SK-N-SH (cell line): ENCODE measurements at regions not wholly inside any gene's neighbourhood (a gene's known extent, or its start where the extent isn't known, plus 50 kb on each side); places are given as distances from the start of the nearest gene placed in this dataset.

Experiments used
- CTCF ChIA-PET: fragments of 300-600, 350-600 bp; formaldehyde crosslinking; extraction: SDS; loops from one replicate; lab custom pipeline; 2021; lab: Yijun Ruan, JAX
- POLR2A ChIA-PET: fragments of 350-600 bp; sonication (Branson Sonifier 250); formaldehyde crosslinking; extraction: SDS; loops from one replicate; lab custom pipeline; 2020; ENCODE audit warnings: antibody characterized with exemption, inconsistent platforms; lab: Yijun Ruan, JAX
- DNase-seq: peaks from one replicate; pipeline ENCODE4 v3.0.0; 2012
- H2AFZ ChIP-seq: fragments of 200-600 bp; sonication (generic); 2 replicates; pipeline ENCODE4 v1.8.1; 2016; ENCODE audit warnings: antibody characterized with exemption, mild to moderate bottlenecking, low read depth
- H3F3A ChIP-seq: fragments of 200-600 bp; sonication (generic); replicated peaks from 2 replicates; pipeline ENCODE3; 2016; ENCODE audit warnings: antibody characterized with exemption, mild to moderate bottlenecking; ENCODE audit not compliant: insufficient read depth
- H3K27ac ChIP-seq, 2 experiments: fragments of 200-500 bp in 1 of 2; fragments of 200-600 bp in 1 of 2; sonication (Bioruptor generic) in 1 of 2; sonication (generic), shearing (Covaris generic) in 1 of 2; 2 replicates each; pipeline versions ENCODE4 v1.5.1 to v1.6.1; 2014 to 2016; ENCODE audit warnings: low read depth in 2 of 2, inconsistent platforms in 1 of 2, low read length in 1 of 2, mild to moderate bottlenecking in 1 of 2, mixed read lengths in 1 of 2
- H3K27me3 ChIP-seq: fragments of 200-600 bp; sonication (generic), shearing (Covaris generic); 2 replicates; pipeline ENCODE4 v1.6.1; 2016; ENCODE audit warnings: mixed run types; ENCODE audit not compliant: insufficient read depth
- H3K36me3 ChIP-seq, 2 experiments: fragments of 200-500 bp in 1 of 2; fragments of 200-600 bp in 1 of 2; sonication (Bioruptor generic) in 1 of 2; sonication (generic) in 1 of 2; replicated peaks in 1 of 2; 2 replicates each; pipeline versions ENCODE3 to v1.5.1; 2014 to 2016; ENCODE audit warnings: low read length in 1 of 2, mild to moderate bottlenecking in 1 of 2; ENCODE audit not compliant: insufficient read depth in 2 of 2, control insufficient read depth in 1 of 2
- H3K4me1 ChIP-seq, 2 experiments: fragments of 200-500 bp in 1 of 2; fragments of 200-600 bp in 1 of 2; sonication (Bioruptor generic) in 1 of 2; sonication (generic), shearing (Covaris generic) in 1 of 2; 2 replicates each; pipeline versions ENCODE4 v1.5.1 to v1.6.1; 2014 to 2016; ENCODE audit warnings: low read depth in 1 of 2, low read length in 1 of 2, mixed run types in 1 of 2; ENCODE audit not compliant: insufficient read depth in 2 of 2, control insufficient read depth in 1 of 2
- H3K4me2 ChIP-seq: fragments of 200-600 bp; sonication (generic), shearing (Covaris generic); 2 replicates; pipeline ENCODE4 v1.6.1; 2017; ENCODE audit warnings: mixed run types
- H3K4me3 ChIP-seq, 2 experiments: fragments of 200-500 bp in 1 of 2; fragments of 200-600 bp in 1 of 2; sonication (Bioruptor generic) in 1 of 2; sonication (generic), shearing (Covaris generic) in 1 of 2; 2 replicates each; pipeline versions ENCODE4 v1.5.1 to v1.8.1; 2014 to 2016; ENCODE audit warnings: low read depth in 2 of 2, inconsistent platforms in 1 of 2, low read length in 1 of 2, mild to moderate bottlenecking in 1 of 2, mixed read lengths in 1 of 2, moderate library complexity in 1 of 2
- H3K79me2 ChIP-seq: fragments of 200-600 bp; sonication (generic); 2 replicates; pipeline ENCODE4 v1.8.1; 2017; ENCODE audit warnings: mild to moderate bottlenecking; ENCODE audit not compliant: insufficient read depth
- H3K9ac ChIP-seq: fragments of 200-600 bp; sonication (generic); 2 replicates; pipeline ENCODE4 v1.6.1; 2017; ENCODE audit warnings: mixed run types
- H3K9me2 ChIP-seq: fragments of 200-600 bp; sonication (generic); 2 replicates; pipeline ENCODE4 v1.6.1; 2017; ENCODE audit warnings: mixed run types
- H3K9me3 ChIP-seq: fragments of 200-600 bp; sonication (generic); 2 replicates; pipeline ENCODE4 v1.6.1; 2017; ENCODE audit warnings: mixed run types, mild to moderate bottlenecking, moderate library complexity
- H4K20me1 ChIP-seq: fragments of 200-600 bp; sonication (generic); 2 replicates; pipeline ENCODE4 v1.6.1; 2017; ENCODE audit warnings: mild to moderate bottlenecking, mixed run types; ENCODE audit not compliant: insufficient read depth
- CTCF ChIP-seq: fragments of 200-600 bp; sonication (generic); IDR thresholded peaks from 2 replicates; pipeline ENCODE4 v1.6.1; 2017; ENCODE audit warnings: antibody characterized with exemption, mild to moderate bottlenecking, moderate library complexity
- FOXJ3 ChIP-seq: sonication (generic); formaldehyde crosslinking; IDR thresholded peaks from 2 replicates; pipeline ENCODE4 v1.5.1; 2020; ENCODE audit warnings: mild to moderate bottlenecking, missing genetic modification reagents
- FOXM1 ChIP-seq: IDR thresholded peaks from 2 replicates; pipeline ENCODE4 v1.4.0; 2012; ENCODE audit warnings: low read depth, mild to moderate bottlenecking
- JUND ChIP-seq: IDR thresholded peaks from 2 replicates; pipeline ENCODE4 v1.4.0; 2012
- RCOR1 ChIP-seq: fragments of 150-350 bp; IDR thresholded peaks from 2 replicates; pipeline ENCODE4 v1.6.1; 2017; ENCODE audit warnings: antibody characterized with exemption, low read length
- RFX5 ChIP-seq: IDR thresholded peaks from 2 replicates; pipeline ENCODE4 v1.6.1; 2012; ENCODE audit warnings: mild to moderate bottlenecking, improper control_type of control experiment, low read length
- TCF12 ChIP-seq: IDR thresholded peaks from 2 replicates; pipeline ENCODE4 v1.4.0; 2012
- TEAD4 ChIP-seq: IDR thresholded peaks from 2 replicates; pipeline ENCODE4 v1.4.0; 2012; ENCODE audit warnings: mild to moderate bottlenecking, borderline replicate concordance; ENCODE audit not compliant: insufficient read depth
- WGBS: methylation state at CpG from one replicate; pipeline ENCODE4 v1.1.6; 2017; ENCODE audit warnings: low lambda C conversion rate; 5-methylcytosine and 5-hydroxymethylcytosine counted together
- TF ChIP-seq, protein P1 (sequence below): IDR thresholded peaks from 2 replicates; pipeline ENCODE4 v1.4.0; 2012; ENCODE audit warnings: low read depth
- TF ChIP-seq, protein P2 (sequence below): IDR thresholded peaks from 2 replicates; pipeline ENCODE4 v1.4.0; 2012; ENCODE audit warnings: low read depth, borderline replicate concordance
- TF ChIP-seq, protein P3 (sequence below): IDR thresholded peaks from 2 replicates; pipeline ENCODE4; 2012
- TF ChIP-seq, protein P4 (sequence below): IDR thresholded peaks from 2 replicates; pipeline ENCODE4 v1.6.1; 2012; ENCODE audit warnings: mild to moderate bottlenecking, low read depth, low read length, moderate library complexity

- WGBS, result 2% methylated on average over 2 of the region's 2 CpGs
- CTCF ChIA-PET, result no interaction called here
These were observed 339.3 kb upstream of the INTU start for GRCh38 chr4:127293496-127293895.

More at GRCh38 chr4:127293496-127293895, 339.3 kb upstream of the INTU start:
- Histone ChIP-seq H3K9ac (no peak overlapping the region), H4K20me1 (no peaks in the 10 kb centered on the region), H3K27ac (no peak overlapping the region), H3K79me2 (no peaks in the 10 kb centered on the region), H3K4me3 (no peak overlapping the region), H3K4me1 (no peaks in the 10 kb centered on the region), H2AFZ (no peak overlapping the region), H3K9me3 (no peaks in the 10 kb centered on the region), H3K27me3 (no peaks in the 10 kb centered on the region), H3F3A (no peaks in the 10 kb centered on the region), H3K36me3 (no peaks in the 10 kb centered on the region), H3K9me2 (no peaks in the 10 kb centered on the region), H3K4me2 (no peak overlapping the region)
- POLR2A ChIA-PET, result no interaction called here
- TF ChIP-seq, protein P1, sequence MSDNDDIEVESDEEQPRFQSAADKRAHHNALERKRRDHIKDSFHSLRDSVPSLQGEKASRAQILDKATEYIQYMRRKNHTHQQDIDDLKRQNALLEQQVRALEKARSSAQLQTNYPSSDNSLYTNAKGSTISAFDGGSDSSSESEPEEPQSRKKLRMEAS, result no peak
- TF ChIP-seq, protein P2, sequence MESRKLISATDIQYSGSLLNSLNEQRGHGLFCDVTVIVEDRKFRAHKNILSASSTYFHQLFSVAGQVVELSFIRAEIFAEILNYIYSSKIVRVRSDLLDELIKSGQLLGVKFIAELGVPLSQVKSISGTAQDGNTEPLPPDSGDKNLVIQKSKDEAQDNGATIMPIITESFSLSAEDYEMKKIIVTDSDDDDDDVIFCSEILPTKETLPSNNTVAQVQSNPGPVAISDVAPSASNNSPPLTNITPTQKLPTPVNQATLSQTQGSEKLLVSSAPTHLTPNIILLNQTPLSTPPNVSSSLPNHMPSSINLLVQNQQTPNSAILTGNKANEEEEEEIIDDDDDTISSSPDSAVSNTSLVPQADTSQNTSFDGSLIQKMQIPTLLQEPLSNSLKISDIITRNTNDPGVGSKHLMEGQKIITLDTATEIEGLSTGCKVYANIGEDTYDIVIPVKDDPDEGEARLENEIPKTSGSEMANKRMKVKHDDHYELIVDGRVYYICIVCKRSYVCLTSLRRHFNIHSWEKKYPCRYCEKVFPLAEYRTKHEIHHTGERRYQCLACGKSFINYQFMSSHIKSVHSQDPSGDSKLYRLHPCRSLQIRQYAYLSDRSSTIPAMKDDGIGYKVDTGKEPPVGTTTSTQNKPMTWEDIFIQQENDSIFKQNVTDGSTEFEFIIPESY, result no peak
- TF ChIP-seq FOXM1, result no peak
- no peak for TF ChIP-seq JUND
- TF ChIP-seq TCF12, result no peak
- no peak for TF ChIP-seq CTCF
- no peak for TF ChIP-seq RCOR1
- TF ChIP-seq FOXJ3 (CRISPR knock-in tag), result no peak
- TF ChIP-seq TEAD4, result no peak
- no peak for TF ChIP-seq RFX5
- TF ChIP-seq, protein P3, sequence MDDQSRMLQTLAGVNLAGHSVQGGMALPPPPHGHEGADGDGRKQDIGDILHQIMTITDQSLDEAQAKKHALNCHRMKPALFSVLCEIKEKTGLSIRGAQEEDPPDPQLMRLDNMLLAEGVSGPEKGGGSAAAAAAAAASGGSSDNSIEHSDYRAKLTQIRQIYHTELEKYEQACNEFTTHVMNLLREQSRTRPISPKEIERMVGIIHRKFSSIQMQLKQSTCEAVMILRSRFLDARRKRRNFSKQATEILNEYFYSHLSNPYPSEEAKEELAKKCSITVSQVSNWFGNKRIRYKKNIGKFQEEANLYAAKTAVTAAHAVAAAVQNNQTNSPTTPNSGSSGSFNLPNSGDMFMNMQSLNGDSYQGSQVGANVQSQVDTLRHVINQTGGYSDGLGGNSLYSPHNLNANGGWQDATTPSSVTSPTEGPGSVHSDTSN, result no peak
- TF ChIP-seq, protein P4, sequence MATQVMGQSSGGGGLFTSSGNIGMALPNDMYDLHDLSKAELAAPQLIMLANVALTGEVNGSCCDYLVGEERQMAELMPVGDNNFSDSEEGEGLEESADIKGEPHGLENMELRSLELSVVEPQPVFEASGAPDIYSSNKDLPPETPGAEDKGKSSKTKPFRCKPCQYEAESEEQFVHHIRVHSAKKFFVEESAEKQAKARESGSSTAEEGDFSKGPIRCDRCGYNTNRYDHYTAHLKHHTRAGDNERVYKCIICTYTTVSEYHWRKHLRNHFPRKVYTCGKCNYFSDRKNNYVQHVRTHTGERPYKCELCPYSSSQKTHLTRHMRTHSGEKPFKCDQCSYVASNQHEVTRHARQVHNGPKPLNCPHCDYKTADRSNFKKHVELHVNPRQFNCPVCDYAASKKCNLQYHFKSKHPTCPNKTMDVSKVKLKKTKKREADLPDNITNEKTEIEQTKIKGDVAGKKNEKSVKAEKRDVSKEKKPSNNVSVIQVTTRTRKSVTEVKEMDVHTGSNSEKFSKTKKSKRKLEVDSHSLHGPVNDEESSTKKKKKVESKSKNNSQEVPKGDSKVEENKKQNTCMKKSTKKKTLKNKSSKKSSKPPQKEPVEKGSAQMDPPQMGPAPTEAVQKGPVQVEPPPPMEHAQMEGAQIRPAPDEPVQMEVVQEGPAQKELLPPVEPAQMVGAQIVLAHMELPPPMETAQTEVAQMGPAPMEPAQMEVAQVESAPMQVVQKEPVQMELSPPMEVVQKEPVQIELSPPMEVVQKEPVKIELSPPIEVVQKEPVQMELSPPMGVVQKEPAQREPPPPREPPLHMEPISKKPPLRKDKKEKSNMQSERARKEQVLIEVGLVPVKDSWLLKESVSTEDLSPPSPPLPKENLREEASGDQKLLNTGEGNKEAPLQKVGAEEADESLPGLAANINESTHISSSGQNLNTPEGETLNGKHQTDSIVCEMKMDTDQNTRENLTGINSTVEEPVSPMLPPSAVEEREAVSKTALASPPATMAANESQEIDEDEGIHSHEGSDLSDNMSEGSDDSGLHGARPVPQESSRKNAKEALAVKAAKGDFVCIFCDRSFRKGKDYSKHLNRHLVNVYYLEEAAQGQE, result no peak
- no peak for DNase-seq
